ENCODE measurements at regions not wholly inside any gene's neighbourhood (a gene's known extent, or its start where the extent isn't known, plus 50 kb on each side); places are given as distances from the start of the nearest gene placed in this dataset.

GRCh38 chr5:56607074-56607473 lies 208.3 kb upstream of the MAP3K1 start (continued):
- TF ChIP-seq ZBTB40 (IDR thresholded peaks at IDR 0.05) (no peak), ZBTB40 (CRISPR knock-in tag; IDR thresholded peaks at IDR 0.05) (no peak), USF2 (CRISPR knock-in tag; IDR thresholded peaks at IDR 0.05) (no peak), SREBF1 (IDR thresholded peaks at IDR 0.05; ENCODE audit: borderline replicate concordance, low read depth, low read length) (no peak)

All from K562 (cell line).